ENCODE measurements at regions not wholly inside any gene's neighbourhood (a gene's known extent, or its start where the extent isn't known, plus 50 kb on each side); places are given as distances from the start of the nearest gene placed in this dataset.

- H3K4me3 ChIP-seq (ENCODE audit: low read depth, low read length, poor library complexity, severe bottlenecking) = no peak overlapping the region
- intact Hi-C loops (cut with micrococcal nuclease; ENCODE audit: unreplicated experiment) = no loop called here
- TF ChIP-seq EZH2 (IDR thresholded peaks at IDR 0.05; ENCODE audit: borderline replicate concordance, low read depth, low read length, poor library complexity, severe bottlenecking) = no peak
- TF ChIP-seq, protein P1, sequence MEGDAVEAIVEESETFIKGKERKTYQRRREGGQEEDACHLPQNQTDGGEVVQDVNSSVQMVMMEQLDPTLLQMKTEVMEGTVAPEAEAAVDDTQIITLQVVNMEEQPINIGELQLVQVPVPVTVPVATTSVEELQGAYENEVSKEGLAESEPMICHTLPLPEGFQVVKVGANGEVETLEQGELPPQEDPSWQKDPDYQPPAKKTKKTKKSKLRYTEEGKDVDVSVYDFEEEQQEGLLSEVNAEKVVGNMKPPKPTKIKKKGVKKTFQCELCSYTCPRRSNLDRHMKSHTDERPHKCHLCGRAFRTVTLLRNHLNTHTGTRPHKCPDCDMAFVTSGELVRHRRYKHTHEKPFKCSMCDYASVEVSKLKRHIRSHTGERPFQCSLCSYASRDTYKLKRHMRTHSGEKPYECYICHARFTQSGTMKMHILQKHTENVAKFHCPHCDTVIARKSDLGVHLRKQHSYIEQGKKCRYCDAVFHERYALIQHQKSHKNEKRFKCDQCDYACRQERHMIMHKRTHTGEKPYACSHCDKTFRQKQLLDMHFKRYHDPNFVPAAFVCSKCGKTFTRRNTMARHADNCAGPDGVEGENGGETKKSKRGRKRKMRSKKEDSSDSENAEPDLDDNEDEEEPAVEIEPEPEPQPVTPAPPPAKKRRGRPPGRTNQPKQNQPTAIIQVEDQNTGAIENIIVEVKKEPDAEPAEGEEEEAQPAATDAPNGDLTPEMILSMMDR (conservative IDR thresholded peaks at IDR 0.05; ENCODE audit: low read depth, low read length) = no peak
- H3K9me3 ChIP-seq (ENCODE audit: low read depth, low read length, poor library complexity, severe bottlenecking) = no peaks in the 10 kb centered on the region
- no peaks in the 10 kb centered on the region for H3K27me3 ChIP-seq (replicated peaks; ENCODE audit: insufficient read depth, low read depth, low read length, poor library complexity)
- no peak overlapping the region for H3K27ac ChIP-seq (ENCODE audit: low read depth, low read length, poor library complexity, severe bottlenecking)
- POLR2A ChIA-PET (ENCODE audit: low non-redundant PET) = no interaction called here
- H3K4me1 ChIP-seq (ENCODE audit: insufficient read depth, low read length, poor library complexity, severe bottlenecking) = no peaks in the 10 kb centered on the region
- no peak for DNase-seq (ENCODE audit: low spot score)
- BruUV-seq (replicated peaks) = no TSS peak
- no peaks in the 10 kb centered on the region for H3K36me3 ChIP-seq (ENCODE audit: insufficient read depth, low read length, poor library complexity, severe bottlenecking)
- CTCF ChIA-PET = no interaction called here
These were observed 1556.6 kb upstream of the TMEFF2 start for GRCh38 chr2:193751299-193751698.

DNA sequence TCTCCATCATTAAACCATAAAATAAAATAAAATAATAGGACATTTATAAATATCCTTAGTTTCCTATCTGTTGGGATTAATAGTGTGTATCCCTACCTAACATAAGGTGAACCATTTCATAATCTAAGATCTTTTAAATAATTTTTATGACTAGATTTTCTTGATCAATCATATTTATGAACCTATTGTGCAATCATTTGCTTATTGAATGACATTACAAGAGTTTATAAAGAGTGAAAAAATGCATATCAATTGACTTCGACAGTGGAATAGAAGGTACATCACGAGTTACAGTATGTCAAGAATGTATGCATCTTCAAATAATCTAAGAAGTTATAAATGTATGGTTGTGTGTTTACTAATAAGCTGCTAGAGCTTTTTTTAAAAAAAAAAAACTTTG lies 1554.8 kb upstream of the TMEFF2 start:
- Histone ChIP-seq H3K4me3 (ENCODE audit: low read depth, low read length, poor library complexity, severe bottlenecking) (no peak overlapping the region), H3K9me3 (ENCODE audit: low read depth, low read length, poor library complexity, severe bottlenecking) (no peaks in the 10 kb centered on the region), H3K27me3 (replicated peaks; ENCODE audit: insufficient read depth, low read depth, low read length, poor library complexity) (no peaks in the 10 kb centered on the region), H3K27ac (ENCODE audit: low read depth, low read length, poor library complexity, severe bottlenecking) (no peak overlapping the region), H3K36me3 (ENCODE audit: insufficient read depth, low read length, poor library complexity, severe bottlenecking) (no peaks in the 10 kb centered on the region), H3K4me1 (ENCODE audit: insufficient read depth, low read length, poor library complexity, severe bottlenecking) (no peaks in the 10 kb centered on the region)
- DNase-seq (ENCODE audit: low spot score) = no peak
- TF ChIP-seq, protein P1 (conservative IDR thresholded peaks at IDR 0.05; ENCODE audit: low read depth, low read length) = no peak
- TF ChIP-seq EZH2 (IDR thresholded peaks at IDR 0.05; ENCODE audit: borderline replicate concordance, low read depth, low read length, poor library complexity, severe bottlenecking) = no peak
- ChIA-PET CTCF (no interaction called here), POLR2A (ENCODE audit: low non-redundant PET) (no interaction called here)
- BruUV-seq (replicated peaks) = no TSS peak
- intact Hi-C loops (cut with micrococcal nuclease; ENCODE audit: unreplicated experiment) = no loop called here

GRCh38 chr2:193743089-193743488 lies 1548.4 kb upstream of the TMEFF2 start:
- no TSS peak for BruUV-seq (replicated peaks)
- intact Hi-C loops (cut with micrococcal nuclease; ENCODE audit: unreplicated experiment) = no loop called here
- no peaks in the 10 kb centered on the region for H3K27me3 ChIP-seq (replicated peaks; ENCODE audit: insufficient read depth, low read depth, low read length, poor library complexity)
- no peak overlapping the region for H3K4me3 ChIP-seq (ENCODE audit: low read depth, low read length, poor library complexity, severe bottlenecking)
- POLR2A ChIA-PET (ENCODE audit: low non-redundant PET) = no interaction called here
- no peak overlapping the region for H3K27ac ChIP-seq (ENCODE audit: low read depth, low read length, poor library complexity, severe bottlenecking)
- CTCF ChIA-PET = no interaction called here
- H3K9me3 ChIP-seq (ENCODE audit: low read depth, low read length, poor library complexity, severe bottlenecking) = no peaks in the 10 kb centered on the region
- no peak for DNase-seq (ENCODE audit: low spot score)
- TF ChIP-seq, protein P1 (conservative IDR thresholded peaks at IDR 0.05; ENCODE audit: low read depth, low read length) = no peak
- no peak for TF ChIP-seq EZH2 (IDR thresholded peaks at IDR 0.05; ENCODE audit: borderline replicate concordance, low read depth, low read length, poor library complexity, severe bottlenecking)
- no peaks in the 10 kb centered on the region for H3K36me3 ChIP-seq (ENCODE audit: insufficient read depth, low read length, poor library complexity, severe bottlenecking)
- H3K4me1 ChIP-seq (ENCODE audit: insufficient read depth, low read length, poor library complexity, severe bottlenecking) = no peaks in the 10 kb centered on the region
